ENCODE measurements at regions not wholly inside any gene's neighbourhood (a gene's known extent, or its start where the extent isn't known, plus 50 kb on each side); places are given as distances from the start of the nearest gene placed in this dataset.

DNA sequence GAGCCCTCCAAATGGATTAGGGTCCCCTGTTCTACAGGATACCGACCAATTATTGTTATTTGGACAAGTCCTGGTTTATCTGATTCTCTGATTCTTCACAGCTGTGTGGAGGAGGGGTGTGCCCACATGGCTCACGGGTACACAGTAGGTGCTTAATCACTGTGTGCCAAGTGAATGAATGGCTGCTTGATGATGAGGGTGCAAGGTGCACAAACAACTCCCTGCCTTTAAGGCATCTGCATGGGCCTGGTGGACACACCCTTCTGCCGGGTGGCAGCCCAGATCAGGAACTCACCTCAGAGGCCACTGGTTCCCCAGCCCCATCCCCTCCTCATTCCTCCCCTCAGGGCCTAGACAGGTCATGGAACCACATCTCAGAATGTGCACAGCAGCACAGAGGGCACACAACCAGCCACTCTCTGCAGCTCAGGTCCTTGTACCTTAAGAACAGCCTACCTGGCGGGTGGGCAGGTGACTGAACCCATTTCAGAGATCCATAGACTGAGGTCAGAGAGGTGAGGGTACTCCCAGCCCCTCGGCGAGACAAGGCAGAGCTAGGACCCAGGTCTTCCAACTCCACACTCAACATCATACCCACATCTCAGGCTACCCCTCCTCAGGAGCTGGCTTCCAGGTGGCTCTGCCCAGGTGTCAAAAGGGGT lies 50.3 kb downstream of the SHANK2 start:
- in situ Hi-C loops (cut with HindIII; ENCODE audit: low sequenced_read_pairs): no loop called here

GRCh38 chr11:71201231-71201630 lies 51.1 kb downstream of the SHANK2 start:
- in situ Hi-C loops (cut with HindIII; ENCODE audit: low sequenced_read_pairs): no loop called here

GRCh38 chr11:71200761-71201160 lies 51.6 kb downstream of the SHANK2 start:
- in situ Hi-C loops (cut with HindIII; ENCODE audit: low sequenced_read_pairs): no loop called here

GRCh38 chr11:71200172-71200716 lies 52.1 kb downstream of the SHANK2 start:
- in situ Hi-C loops (cut with HindIII; ENCODE audit: low sequenced_read_pairs): no loop called here

DNA sequence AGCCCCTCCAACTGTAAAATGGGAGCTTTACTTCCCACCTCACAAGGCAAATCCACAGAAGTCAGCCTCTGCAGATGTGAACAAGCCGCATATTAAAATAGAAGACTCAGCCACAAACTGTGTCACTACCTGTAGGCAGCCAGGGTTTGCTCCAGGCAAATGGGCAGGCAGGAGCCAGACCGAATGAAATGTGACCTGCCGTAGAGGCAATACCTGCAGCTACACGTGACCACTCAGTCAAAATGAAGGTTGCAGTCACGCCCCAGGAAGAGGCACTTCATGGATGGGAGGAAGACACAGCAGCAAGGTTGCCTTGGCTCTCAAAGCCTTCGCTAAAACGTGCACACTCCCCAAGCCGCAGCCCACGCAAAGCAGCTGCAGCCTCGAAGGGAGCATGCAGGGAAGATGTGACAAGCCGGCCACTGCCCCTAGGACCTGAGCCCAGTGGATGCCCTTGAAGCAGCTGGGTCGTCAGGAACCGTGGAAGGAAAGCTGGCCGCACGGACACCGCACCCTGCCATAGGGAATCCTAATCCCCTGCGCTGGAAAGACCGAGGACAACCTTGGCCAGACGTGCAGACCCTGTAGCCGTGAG lies 53.1 kb downstream of the SHANK2 start:
- in situ Hi-C loops (cut with HindIII; ENCODE audit: low sequenced_read_pairs): loop anchor here (10.0 kb wide), 1 partner anchor 55 kb away; the partner anchor contains the start of gene SHANK2

DNA sequence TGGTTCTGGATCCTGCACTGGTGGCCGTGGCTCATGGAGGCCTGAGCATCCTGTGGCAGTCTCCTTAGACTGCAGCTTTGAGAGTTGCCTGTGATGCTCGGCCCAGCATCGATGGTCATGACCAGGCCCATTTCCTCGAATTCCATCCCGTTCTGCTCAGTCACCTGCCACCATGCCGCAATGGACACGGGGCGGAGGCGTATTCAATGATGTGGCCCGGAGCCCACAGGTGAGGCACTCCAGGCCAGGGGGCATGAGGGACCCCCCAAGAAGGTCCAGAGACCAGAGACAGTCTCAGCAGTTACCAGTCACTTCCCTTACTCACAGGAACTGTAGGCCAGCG lies 53.6 kb downstream of the SHANK2 start:
- in situ Hi-C loops (cut with HindIII; ENCODE audit: low sequenced_read_pairs): loop anchor here (10.0 kb wide), 1 partner anchor 56 kb away; the partner anchor contains the start of gene SHANK2

DNA sequence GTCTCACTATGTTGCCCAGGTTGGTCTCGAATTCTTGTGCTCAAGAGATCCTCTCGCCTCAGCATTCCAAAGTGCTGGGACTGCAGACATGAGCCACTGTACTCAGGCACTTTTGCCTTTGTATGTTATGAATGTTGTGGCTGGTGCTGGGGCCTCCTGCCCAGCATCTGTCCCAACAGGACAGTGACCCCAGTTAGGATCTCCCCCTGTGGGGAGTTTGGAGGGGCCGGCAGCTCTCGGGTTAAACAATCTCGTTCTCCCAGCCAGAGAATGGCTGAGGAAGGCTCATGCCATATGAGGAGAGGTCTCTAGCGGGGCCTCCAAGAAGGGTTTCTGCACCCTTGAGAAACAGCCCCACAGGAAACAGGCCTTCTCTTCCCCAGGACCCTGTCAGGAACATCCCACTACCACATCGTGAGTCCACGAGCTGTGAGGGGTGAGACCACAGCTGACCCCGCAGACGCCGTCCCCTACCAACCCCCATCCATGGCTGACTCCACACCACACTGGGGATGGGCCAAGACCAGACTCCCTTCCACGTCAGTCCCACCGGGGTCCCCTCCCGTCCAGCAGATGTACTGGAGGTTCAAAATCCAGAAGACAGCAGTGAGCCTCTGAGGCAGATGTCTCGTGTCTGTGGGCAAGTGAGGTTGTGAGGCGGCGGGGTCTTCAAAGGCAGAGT lies 54.1 kb downstream of the SHANK2 start:
- in situ Hi-C loops (cut with HindIII; ENCODE audit: low sequenced_read_pairs): loop anchor here (10.0 kb wide), 1 partner anchor 57 kb away; the partner anchor contains the start of gene SHANK2

GRCh38 chr11:71197096-71197495 lies 55.3 kb downstream of the SHANK2 start:
- in situ Hi-C loops (cut with HindIII; ENCODE audit: low sequenced_read_pairs): loop anchor here (10.0 kb wide), 1 partner anchor 58 kb away; the partner anchor contains the start of gene SHANK2

DNA sequence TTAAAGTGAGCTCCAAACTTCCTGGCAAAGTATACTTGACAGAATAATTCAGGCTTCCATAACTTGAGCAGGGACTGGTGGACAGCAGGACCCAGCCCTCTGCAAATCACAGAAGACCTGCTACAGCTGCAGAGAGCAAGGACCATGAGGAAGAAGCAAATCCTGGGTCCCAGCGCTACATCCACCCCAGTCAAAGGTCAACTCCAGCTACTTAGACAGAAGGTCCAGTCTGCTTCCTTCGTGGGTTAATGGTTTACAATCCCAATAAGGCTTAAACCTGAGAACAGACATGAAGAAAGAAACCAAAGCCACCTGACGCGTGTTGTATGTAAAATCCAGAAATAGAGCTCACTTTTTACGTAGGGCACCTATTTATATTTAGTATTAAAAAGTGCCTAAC lies 57.7 kb downstream of the SHANK2 start:
- in situ Hi-C loops (cut with HindIII; ENCODE audit: low sequenced_read_pairs): loop anchor here (10.0 kb wide), 1 partner anchor 60 kb away; the partner anchor contains the start of gene SHANK2

DNA sequence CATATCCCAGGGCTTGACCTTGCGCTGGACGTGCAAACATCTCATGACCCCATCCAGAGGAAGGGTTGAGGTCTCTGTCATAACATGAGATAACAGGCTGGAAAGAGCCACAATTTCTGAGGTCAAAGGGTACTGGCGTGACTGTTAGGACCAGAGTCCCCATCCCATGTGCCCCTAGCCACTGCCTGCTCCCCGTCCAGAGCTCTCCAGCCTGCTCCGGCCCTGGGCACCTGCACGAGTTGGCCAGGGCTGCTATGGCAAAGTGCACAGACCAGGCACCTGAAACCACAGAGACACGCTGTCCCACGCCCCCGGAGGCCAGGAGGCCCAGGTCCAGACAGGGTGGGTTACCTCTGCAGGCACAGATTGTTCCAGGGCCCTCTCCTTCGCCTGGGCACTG lies 58.9 kb downstream of the SHANK2 start:
- in situ Hi-C loops (cut with HindIII; ENCODE audit: low sequenced_read_pairs): loop anchor here (10.0 kb wide), 1 partner anchor 61 kb away; the partner anchor contains the start of gene SHANK2

GRCh38 chr11:71192629-71193028 lies 59.7 kb downstream of the SHANK2 start:
- in situ Hi-C loops (cut with HindIII; ENCODE audit: low sequenced_read_pairs): loop anchor here (10.0 kb wide), 1 partner anchor 62 kb away; the partner anchor contains the start of gene SHANK2

DNA sequence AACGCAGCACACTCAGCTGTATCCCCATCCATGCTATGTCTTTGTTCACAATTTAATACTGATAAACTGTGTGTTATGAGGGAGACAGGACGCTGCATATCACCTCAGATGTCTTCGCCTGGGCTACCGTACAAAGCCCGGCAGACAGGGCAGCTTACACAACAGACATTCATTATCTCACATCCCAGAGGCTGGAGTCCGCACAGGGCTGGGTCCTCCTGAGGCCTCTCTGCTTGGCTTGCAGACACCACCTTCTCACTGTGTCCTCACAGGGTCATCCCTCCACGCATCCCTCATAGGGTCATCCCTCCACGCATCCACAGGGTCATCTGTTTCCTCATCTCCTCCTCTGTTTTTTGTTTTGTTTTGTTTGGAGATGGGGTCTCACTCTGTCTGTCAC lies 61.2 kb downstream of the SHANK2 start:
- in situ Hi-C loops (cut with HindIII; ENCODE audit: low sequenced_read_pairs): loop anchor here (10.0 kb wide), 1 partner anchor 64 kb away; the partner anchor contains the start of gene SHANK2

GRCh38 chr11:71190551-71190950 lies 61.8 kb downstream of the SHANK2 start:
- in situ Hi-C loops (cut with HindIII; ENCODE audit: low sequenced_read_pairs): loop anchor here (10.0 kb wide), 1 partner anchor 64 kb away; the partner anchor contains the start of gene SHANK2

DNA sequence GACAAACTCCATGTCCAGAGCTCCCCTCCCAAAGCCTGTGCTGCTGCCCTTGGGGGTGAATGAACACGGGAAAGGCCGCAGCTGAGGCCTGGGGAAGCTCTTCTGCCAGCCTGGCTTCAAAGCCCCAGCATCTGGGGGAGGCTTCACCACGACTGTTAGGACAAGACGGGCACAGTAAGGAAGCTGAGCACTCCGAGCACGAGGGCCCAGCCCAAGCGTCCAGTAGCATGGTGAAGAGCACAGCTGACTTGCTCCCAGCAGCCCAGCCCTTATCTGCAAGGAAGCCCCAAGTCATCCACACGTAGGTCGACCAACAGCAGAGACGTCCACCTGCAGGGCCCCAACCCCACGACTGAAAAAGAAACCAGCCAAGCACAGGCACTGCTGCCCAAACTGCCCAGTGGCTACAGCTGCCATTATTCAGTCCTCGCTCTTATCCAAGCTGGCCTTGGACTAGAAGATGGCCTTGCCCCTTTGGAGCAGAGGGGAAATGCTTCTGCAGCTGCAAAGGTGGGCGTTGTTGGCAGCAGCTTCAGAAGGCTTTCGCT lies 62.5 kb downstream of the SHANK2 start:
- in situ Hi-C loops (cut with HindIII; ENCODE audit: low sequenced_read_pairs): loop anchor here (10.0 kb wide), 1 partner anchor 65 kb away; the partner anchor contains the start of gene SHANK2

GRCh38 chr11:71188886-71189767 lies 63.2 kb downstream of the SHANK2 start:
- in situ Hi-C loops (cut with HindIII; ENCODE audit: low sequenced_read_pairs): no loop called here

- in situ Hi-C loops (cut with HindIII; ENCODE audit: low sequenced_read_pairs): no loop called here
Measured at GRCh38 chr11:71188073-71188472, 64.3 kb downstream of the SHANK2 start.

DNA sequence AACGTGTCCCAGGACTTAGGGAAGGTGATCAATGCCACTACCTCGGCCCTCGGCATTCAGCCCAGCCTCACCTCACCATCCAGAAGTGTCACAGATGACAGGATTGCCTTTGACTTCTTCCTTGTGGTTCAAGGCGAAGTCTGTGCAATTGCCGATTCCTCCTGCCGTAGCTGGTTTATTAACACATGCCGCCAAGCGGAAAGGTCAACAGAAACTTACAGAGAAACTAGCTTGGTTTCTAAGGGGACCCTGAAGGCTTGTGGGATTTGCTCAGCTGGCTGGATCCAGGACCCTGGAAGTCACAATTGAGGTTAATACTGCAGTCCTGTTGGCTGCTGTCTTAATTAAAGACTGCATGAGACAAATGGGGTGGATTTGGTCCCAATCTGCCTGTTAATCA lies 65.6 kb downstream of the SHANK2 start:
- in situ Hi-C loops (cut with HindIII; ENCODE audit: low sequenced_read_pairs): no loop called here

- in situ Hi-C loops (cut with HindIII; ENCODE audit: low sequenced_read_pairs): no loop called here
Measured at GRCh38 chr11:71185411-71185810, 67.0 kb downstream of the SHANK2 start.

- in situ Hi-C loops (cut with HindIII; ENCODE audit: low sequenced_read_pairs): no loop called here
Measured at GRCh38 chr11:71184421-71185210, 67.8 kb downstream of the SHANK2 start.
